ENCODE measurements at regions not wholly inside any gene's neighbourhood (a gene's known extent, or its start where the extent isn't known, plus 50 kb on each side); places are given as distances from the start of the nearest gene placed in this dataset.

GRCh38 chr21:27258742-27259448 lies 292.0 kb upstream of the ADAMTS5 start:
- no peak for TF ChIP-seq CTCF (IDR thresholded peaks at IDR 0.05; ENCODE audit: low read depth, low read length)
- H3K27ac ChIP-seq: no peak overlapping the region
- no peak for DNase-seq
- no peaks in the 10 kb centered on the region for H3K9me3 ChIP-seq (ENCODE audit: severe bottlenecking)
- no peak overlapping the region for H3K4me3 ChIP-seq (ENCODE audit: low read depth, low read length)
- no peaks in the 10 kb centered on the region for H3K36me3 ChIP-seq
- H3K27me3 ChIP-seq (ENCODE audit: insufficient read depth, low read depth, severe bottlenecking): peaks cover 51% of the 10 kb centered on the region

DNA sequence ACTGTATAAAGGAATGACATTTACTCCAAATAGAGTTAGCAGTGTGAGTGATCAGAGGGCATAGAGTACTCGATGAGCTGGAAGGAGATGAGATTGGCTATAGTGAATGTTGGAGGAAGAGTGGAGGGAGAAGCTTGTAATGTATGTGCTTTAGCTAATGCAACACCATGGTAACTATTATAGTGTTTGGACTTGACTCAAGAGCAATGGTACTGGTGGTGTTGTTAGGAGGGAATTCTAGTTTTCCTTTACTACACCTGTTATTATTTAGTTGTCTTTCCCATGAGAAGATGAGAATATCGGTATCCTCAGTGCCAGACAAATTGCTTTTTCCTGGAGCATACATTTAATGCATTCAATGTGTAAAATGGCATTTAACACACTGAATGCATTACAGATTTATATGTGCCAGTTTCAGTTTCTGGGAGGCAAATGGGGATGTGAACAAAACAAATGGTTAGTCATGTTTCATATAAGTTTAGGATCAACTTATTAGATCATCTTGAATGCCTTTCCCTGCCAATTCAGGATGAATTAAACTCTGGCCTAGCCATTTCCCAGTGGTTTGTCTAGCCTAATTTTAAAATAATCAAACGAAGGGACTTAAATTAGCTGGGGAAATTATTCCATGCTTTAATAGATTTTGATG lies 291.1 kb upstream of the ADAMTS5 start:
- H3K9me3 ChIP-seq (ENCODE audit: severe bottlenecking): no peaks in the 10 kb centered on the region
- no peak overlapping the region for H3K27ac ChIP-seq
- H3K4me3 ChIP-seq (ENCODE audit: low read depth, low read length): no peak overlapping the region
- H3K27me3 ChIP-seq (ENCODE audit: insufficient read depth, low read depth, severe bottlenecking): peaks cover 53% of the 10 kb centered on the region
- H3K36me3 ChIP-seq: no peaks in the 10 kb centered on the region
- DNase-seq: no peak
- TF ChIP-seq CTCF (IDR thresholded peaks at IDR 0.05; ENCODE audit: low read depth, low read length): no peak

DNA sequence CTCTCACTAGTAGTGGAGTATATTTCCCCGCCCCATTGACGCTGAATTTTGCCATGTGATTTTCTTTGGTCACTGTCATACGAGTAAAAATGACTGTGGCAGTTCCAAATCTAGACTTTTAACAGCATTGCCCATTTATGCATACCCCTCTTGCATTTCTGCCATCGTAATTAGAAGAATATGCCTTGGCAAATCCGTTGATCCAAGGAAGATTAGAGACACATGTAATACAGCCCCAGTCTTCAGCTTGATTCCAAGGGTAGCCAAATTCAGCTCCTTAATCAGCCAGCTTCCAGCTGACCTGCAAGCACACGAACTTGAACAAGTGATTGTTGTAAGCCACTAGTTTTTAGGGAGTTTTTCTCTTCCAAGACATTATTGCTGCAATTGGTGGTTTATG lies 290.3 kb upstream of the ADAMTS5 start:
- H3K9me3 ChIP-seq (ENCODE audit: severe bottlenecking): no peaks in the 10 kb centered on the region
- no peaks in the 10 kb centered on the region for H3K36me3 ChIP-seq
- H3K4me3 ChIP-seq (ENCODE audit: low read depth, low read length): no peak overlapping the region
- H3K27me3 ChIP-seq (ENCODE audit: insufficient read depth, low read depth, severe bottlenecking): peaks cover 59% of the 10 kb centered on the region
- no peak overlapping the region for H3K27ac ChIP-seq
- TF ChIP-seq CTCF (IDR thresholded peaks at IDR 0.05; ENCODE audit: low read depth, low read length): no peak
- no peak for DNase-seq

- no peak for TF ChIP-seq CTCF (IDR thresholded peaks at IDR 0.05; ENCODE audit: low read depth, low read length)
- H3K36me3 ChIP-seq: no peaks in the 10 kb centered on the region
- no peak overlapping the region for H3K4me3 ChIP-seq (ENCODE audit: low read depth, low read length)
- peaks cover 69% of the 10 kb centered on the region for H3K27me3 ChIP-seq (ENCODE audit: insufficient read depth, low read depth, severe bottlenecking)
- H3K27ac ChIP-seq: no peak overlapping the region
- DNase-seq: no peak
- no peaks in the 10 kb centered on the region for H3K9me3 ChIP-seq (ENCODE audit: severe bottlenecking)
Observed at GRCh38 chr21:27251752-27252151, 284.9 kb upstream of the ADAMTS5 start.

- no peak for TF ChIP-seq CTCF (IDR thresholded peaks at IDR 0.05; ENCODE audit: low read depth, low read length)
- no peak for DNase-seq
- Histone ChIP-seq H3K9me3 (ENCODE audit: severe bottlenecking) (no peaks in the 10 kb centered on the region), H3K4me3 (ENCODE audit: low read depth, low read length) (no peak overlapping the region), H3K27ac (no peak overlapping the region), H3K27me3 (ENCODE audit: insufficient read depth, low read depth, severe bottlenecking) (peaks cover 68% of the 10 kb centered on the region), H3K36me3 (no peaks in the 10 kb centered on the region)
Observed at GRCh38 chr21:27250366-27250765, 283.5 kb upstream of the ADAMTS5 start.
